GM23248 (cell line): ENCODE measurements at regions not wholly inside any gene's neighbourhood (a gene's known extent, or its start where the extent isn't known, plus 50 kb on each side); places are given as distances from the start of the nearest gene placed in this dataset.

ENCODE experiments used
- EZH2 ChIP-seq: fragments of 200-600 bp; sonication (generic); IDR thresholded peaks from 2 replicates; pipeline ENCODE4 v1.6.1; 2018; ENCODE audit warnings: antibody characterized with exemption, mild to moderate bottlenecking; ENCODE audit not compliant: insufficient read depth, poor library complexity, severe bottlenecking
- EZH2phosphoT487 ChIP-seq: fragments of 200-600 bp; sonication (generic); IDR thresholded peaks from 2 replicates; pipeline ENCODE4 v1.6.1; 2018; ENCODE audit warnings: antibody characterized with exemption, moderate library complexity, mild to moderate bottlenecking, low read depth; ENCODE audit not compliant: insufficient read depth

DNA sequence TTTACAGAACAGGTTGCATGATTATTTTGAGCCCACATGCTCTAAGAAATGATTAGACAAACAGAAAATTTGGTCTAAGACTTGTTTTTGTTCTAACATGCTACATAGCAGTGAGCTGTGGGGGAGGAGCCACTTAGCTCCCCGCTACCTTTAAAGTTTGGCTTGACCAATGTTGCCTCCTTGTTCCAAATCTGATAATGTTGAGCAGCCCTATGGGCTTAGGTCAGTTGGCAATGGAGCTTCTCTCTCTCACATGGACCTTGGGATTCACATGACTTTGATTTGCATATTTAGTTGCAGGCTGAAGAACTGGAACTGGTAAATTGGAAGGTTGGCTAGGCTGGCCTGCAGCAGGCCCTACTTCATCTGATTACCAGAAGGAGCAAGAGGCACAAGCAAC is 116.4 kb downstream of the EBLN2 start:
- TF ChIP-seq EZH2 = no peak
- TF ChIP-seq EZH2phosphoT487 = no peak
